Osteocyte (in vitro differentiated cells): ENCODE measurements at regions not wholly inside any gene's neighbourhood (a gene's known extent, or its start where the extent isn't known, plus 50 kb on each side); places are given as distances from the start of the nearest gene placed in this dataset.

Experiments
- DNase-seq: peaks from one replicate; pipeline ENCODE4 v3.0.0; 2021; ENCODE audit warnings: mixed read lengths; ENCODE audit not compliant: unreplicated experiment; ENCODE audit errors: extremely low spot score
- H3K27ac Mint-ChIP-seq: one replicate; pipeline ENCODE4 v1.8.0; 2021; ENCODE audit warnings: mild to moderate bottlenecking, mixed read lengths; ENCODE audit not compliant: unreplicated experiment
- H3K27me3 Mint-ChIP-seq: one replicate; pipeline ENCODE4 v1.8.0; 2021; ENCODE audit warnings: mixed read lengths; ENCODE audit not compliant: unreplicated experiment
- H3K36me3 Mint-ChIP-seq: one replicate; pipeline ENCODE4 v1.8.0; 2021; ENCODE audit warnings: mixed read lengths; ENCODE audit not compliant: unreplicated experiment
- H3K4me1 Mint-ChIP-seq: one replicate; pipeline ENCODE4 v1.8.0; 2021; ENCODE audit warnings: mixed read lengths; ENCODE audit not compliant: unreplicated experiment
- H3K4me3 Mint-ChIP-seq: one replicate; pipeline ENCODE4 v1.8.0; 2021; ENCODE audit warnings: mild to moderate bottlenecking, moderate library complexity, mixed read lengths; ENCODE audit not compliant: unreplicated experiment
- H3K9me3 Mint-ChIP-seq: one replicate; pipeline ENCODE4 v1.8.0; 2021; ENCODE audit warnings: mixed read lengths; ENCODE audit not compliant: unreplicated experiment
- TF ChIP-seq, protein P1 (sequence below): fragments of 200-600 bp; sonication (generic); IDR thresholded peaks from 2 replicates; pipeline ENCODE4 v1.5.0; 2021; ENCODE audit warnings: antibody characterized with exemption, mild to moderate bottlenecking, moderate library complexity

GRCh38 chr5:126100767-126101166, 322.4 kb upstream of the GRAMD2B start:
- Mint-ChIP-seq H3K27me3 (peaks cover 3% of the 10 kb centered on the region), H3K4me1 (peaks cover 10% of the 10 kb centered on the region), H3K27ac (no peak overlapping the region), H3K36me3 (no peaks in the 10 kb centered on the region), H3K4me3 (no peak overlapping the region), H3K9me3 (no peaks in the 10 kb centered on the region)
- TF ChIP-seq, protein P1, sequence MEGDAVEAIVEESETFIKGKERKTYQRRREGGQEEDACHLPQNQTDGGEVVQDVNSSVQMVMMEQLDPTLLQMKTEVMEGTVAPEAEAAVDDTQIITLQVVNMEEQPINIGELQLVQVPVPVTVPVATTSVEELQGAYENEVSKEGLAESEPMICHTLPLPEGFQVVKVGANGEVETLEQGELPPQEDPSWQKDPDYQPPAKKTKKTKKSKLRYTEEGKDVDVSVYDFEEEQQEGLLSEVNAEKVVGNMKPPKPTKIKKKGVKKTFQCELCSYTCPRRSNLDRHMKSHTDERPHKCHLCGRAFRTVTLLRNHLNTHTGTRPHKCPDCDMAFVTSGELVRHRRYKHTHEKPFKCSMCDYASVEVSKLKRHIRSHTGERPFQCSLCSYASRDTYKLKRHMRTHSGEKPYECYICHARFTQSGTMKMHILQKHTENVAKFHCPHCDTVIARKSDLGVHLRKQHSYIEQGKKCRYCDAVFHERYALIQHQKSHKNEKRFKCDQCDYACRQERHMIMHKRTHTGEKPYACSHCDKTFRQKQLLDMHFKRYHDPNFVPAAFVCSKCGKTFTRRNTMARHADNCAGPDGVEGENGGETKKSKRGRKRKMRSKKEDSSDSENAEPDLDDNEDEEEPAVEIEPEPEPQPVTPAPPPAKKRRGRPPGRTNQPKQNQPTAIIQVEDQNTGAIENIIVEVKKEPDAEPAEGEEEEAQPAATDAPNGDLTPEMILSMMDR: peak; percentile 23
- DNase-seq: no peak

- Mint-ChIP-seq H3K4me3 (no peak overlapping the region), H3K27me3 (no peaks in the 10 kb centered on the region), H3K9me3 (no peaks in the 10 kb centered on the region), H3K4me1 (peaks cover 17% of the 10 kb centered on the region), H3K27ac (no peak overlapping the region), H3K36me3 (no peaks in the 10 kb centered on the region)
- TF ChIP-seq, protein P1: no peak
- DNase-seq: no peak
These were observed 321.3 kb upstream of the GRAMD2B start for GRCh38 chr5:126101901-126102300.

- no peak overlapping the region for H3K4me3 Mint-ChIP-seq
- peaks cover 21% of the 10 kb centered on the region for H3K4me1 Mint-ChIP-seq
- H3K9me3 Mint-ChIP-seq: no peaks in the 10 kb centered on the region
- no peaks in the 10 kb centered on the region for H3K27me3 Mint-ChIP-seq
- TF ChIP-seq, protein P1: no peak
- H3K27ac Mint-ChIP-seq: no peak overlapping the region
- no peaks in the 10 kb centered on the region for H3K36me3 Mint-ChIP-seq
- no peak for DNase-seq
These were observed 320.2 kb upstream of the GRAMD2B start for GRCh38 chr5:126103050-126103449.

DNA sequence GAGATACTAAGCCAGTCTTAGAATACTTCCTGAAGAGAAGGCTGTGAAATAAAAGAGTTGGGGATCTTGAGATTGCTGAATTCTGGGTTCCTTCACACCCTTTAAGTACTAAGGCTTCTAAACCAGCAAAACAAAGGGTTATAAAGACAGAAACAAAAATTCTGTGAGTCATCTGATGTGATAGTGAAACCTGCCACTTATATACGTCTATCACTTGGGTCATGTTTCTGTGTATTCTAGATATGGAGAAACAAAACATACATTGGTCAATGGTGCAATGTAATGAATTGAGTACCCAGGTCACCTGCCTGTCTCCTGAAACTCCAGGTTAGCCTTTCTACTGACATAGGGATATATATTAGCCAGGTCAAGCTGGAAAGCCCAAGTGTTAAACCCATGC, 319.3 kb upstream of the GRAMD2B start:
- H3K4me3 Mint-ChIP-seq: no peak overlapping the region
- no peak for DNase-seq
- H3K9me3 Mint-ChIP-seq: no peaks in the 10 kb centered on the region
- TF ChIP-seq, protein P1: no peak
- H3K36me3 Mint-ChIP-seq: no peaks in the 10 kb centered on the region
- H3K27me3 Mint-ChIP-seq: no peaks in the 10 kb centered on the region
- no peak overlapping the region for H3K27ac Mint-ChIP-seq
- peaks cover 14% of the 10 kb centered on the region for H3K4me1 Mint-ChIP-seq

GRCh38 chr5:126104341-126104740, 318.9 kb upstream of the GRAMD2B start:
- Mint-ChIP-seq H3K36me3 (no peaks in the 10 kb centered on the region), H3K9me3 (no peaks in the 10 kb centered on the region), H3K27me3 (no peaks in the 10 kb centered on the region), H3K27ac (no peak overlapping the region), H3K4me1 (peaks cover 14% of the 10 kb centered on the region), H3K4me3 (no peak overlapping the region)
- no peak for DNase-seq
- TF ChIP-seq, protein P1: no peak
